SK-N-SH (cell line): ENCODE measurements at regions not wholly inside any gene's neighbourhood (a gene's known extent, or its start where the extent isn't known, plus 50 kb on each side); places are given as distances from the start of the nearest gene placed in this dataset.

Experiments
- CTCF ChIA-PET: fragments of 300-600, 350-600 bp; formaldehyde crosslinking; extraction: SDS; loops from one replicate; lab custom pipeline; 2021; lab: Yijun Ruan, JAX
- POLR2A ChIA-PET: fragments of 350-600 bp; sonication (Branson Sonifier 250); formaldehyde crosslinking; extraction: SDS; loops from one replicate; lab custom pipeline; 2020; ENCODE audit warnings: antibody characterized with exemption, inconsistent platforms; lab: Yijun Ruan, JAX
- DNase-seq: peaks from one replicate; pipeline ENCODE4 v3.0.0; 2012
- H2AFZ ChIP-seq: fragments of 200-600 bp; sonication (generic); 2 replicates; pipeline ENCODE4 v1.8.1; 2016; ENCODE audit warnings: antibody characterized with exemption, mild to moderate bottlenecking, low read depth
- H3F3A ChIP-seq: fragments of 200-600 bp; sonication (generic); replicated peaks from 2 replicates; pipeline ENCODE3; 2016; ENCODE audit warnings: antibody characterized with exemption, mild to moderate bottlenecking; ENCODE audit not compliant: insufficient read depth
- H3K27ac ChIP-seq, 2 experiments: fragments of 200-500 bp in 1 of 2; fragments of 200-600 bp in 1 of 2; sonication (Bioruptor generic) in 1 of 2; sonication (generic), shearing (Covaris generic) in 1 of 2; 2 replicates each; pipeline versions ENCODE4 v1.5.1 to v1.6.1; 2014 to 2016; ENCODE audit warnings: low read depth in 2 of 2, inconsistent platforms in 1 of 2, low read length in 1 of 2, mild to moderate bottlenecking in 1 of 2, mixed read lengths in 1 of 2
- H3K27me3 ChIP-seq: fragments of 200-600 bp; sonication (generic), shearing (Covaris generic); 2 replicates; pipeline ENCODE4 v1.6.1; 2016; ENCODE audit warnings: mixed run types; ENCODE audit not compliant: insufficient read depth
- H3K36me3 ChIP-seq, 2 experiments: fragments of 200-500 bp in 1 of 2; fragments of 200-600 bp in 1 of 2; sonication (Bioruptor generic) in 1 of 2; sonication (generic) in 1 of 2; replicated peaks in 1 of 2; 2 replicates each; pipeline versions ENCODE3 to v1.5.1; 2014 to 2016; ENCODE audit warnings: low read length in 1 of 2, mild to moderate bottlenecking in 1 of 2; ENCODE audit not compliant: insufficient read depth in 2 of 2, control insufficient read depth in 1 of 2
- H3K4me1 ChIP-seq, 2 experiments: fragments of 200-500 bp in 1 of 2; fragments of 200-600 bp in 1 of 2; sonication (Bioruptor generic) in 1 of 2; sonication (generic), shearing (Covaris generic) in 1 of 2; 2 replicates each; pipeline versions ENCODE4 v1.5.1 to v1.6.1; 2014 to 2016; ENCODE audit warnings: low read depth in 1 of 2, low read length in 1 of 2, mixed run types in 1 of 2; ENCODE audit not compliant: insufficient read depth in 2 of 2, control insufficient read depth in 1 of 2
- H3K4me2 ChIP-seq: fragments of 200-600 bp; sonication (generic), shearing (Covaris generic); 2 replicates; pipeline ENCODE4 v1.6.1; 2017; ENCODE audit warnings: mixed run types
- H3K4me3 ChIP-seq, 2 experiments: fragments of 200-500 bp in 1 of 2; fragments of 200-600 bp in 1 of 2; sonication (Bioruptor generic) in 1 of 2; sonication (generic), shearing (Covaris generic) in 1 of 2; 2 replicates each; pipeline versions ENCODE4 v1.5.1 to v1.8.1; 2014 to 2016; ENCODE audit warnings: low read depth in 2 of 2, inconsistent platforms in 1 of 2, low read length in 1 of 2, mild to moderate bottlenecking in 1 of 2, mixed read lengths in 1 of 2, moderate library complexity in 1 of 2
- H3K79me2 ChIP-seq: fragments of 200-600 bp; sonication (generic); 2 replicates; pipeline ENCODE4 v1.8.1; 2017; ENCODE audit warnings: mild to moderate bottlenecking; ENCODE audit not compliant: insufficient read depth
- H3K9ac ChIP-seq: fragments of 200-600 bp; sonication (generic); 2 replicates; pipeline ENCODE4 v1.6.1; 2017; ENCODE audit warnings: mixed run types
- H3K9me2 ChIP-seq: fragments of 200-600 bp; sonication (generic); 2 replicates; pipeline ENCODE4 v1.6.1; 2017; ENCODE audit warnings: mixed run types
- H3K9me3 ChIP-seq: fragments of 200-600 bp; sonication (generic); 2 replicates; pipeline ENCODE4 v1.6.1; 2017; ENCODE audit warnings: mixed run types, mild to moderate bottlenecking, moderate library complexity
- H4K20me1 ChIP-seq: fragments of 200-600 bp; sonication (generic); 2 replicates; pipeline ENCODE4 v1.6.1; 2017; ENCODE audit warnings: mild to moderate bottlenecking, mixed run types; ENCODE audit not compliant: insufficient read depth
- CTCF ChIP-seq: fragments of 200-600 bp; sonication (generic); IDR thresholded peaks from 2 replicates; pipeline ENCODE4 v1.6.1; 2017; ENCODE audit warnings: antibody characterized with exemption, mild to moderate bottlenecking, moderate library complexity
- FOSL2 ChIP-seq: IDR thresholded peaks from 2 replicates; pipeline ENCODE4 v1.4.0; 2012; ENCODE audit warnings: low read depth, mild to moderate bottlenecking, moderate library complexity, borderline replicate concordance
- FOXJ3 ChIP-seq: sonication (generic); formaldehyde crosslinking; IDR thresholded peaks from 2 replicates; pipeline ENCODE4 v1.5.1; 2020; ENCODE audit warnings: mild to moderate bottlenecking, missing genetic modification reagents
- GABPA ChIP-seq: IDR thresholded peaks from 2 replicates; pipeline ENCODE4 v1.4.0; 2012; ENCODE audit warnings: low read depth, mild to moderate bottlenecking
- RAD21 ChIP-seq: IDR thresholded peaks from 2 replicates; pipeline ENCODE4 v1.6.1; 2012; ENCODE audit warnings: mild to moderate bottlenecking, low read length
- RXRA ChIP-seq: IDR thresholded peaks from 2 replicates; pipeline ENCODE4 v1.4.0; 2012; ENCODE audit warnings: low read depth, mild to moderate bottlenecking, borderline replicate concordance
- SMC3 ChIP-seq: IDR thresholded peaks from 2 replicates; pipeline ENCODE4 v1.6.1; 2012; ENCODE audit warnings: low read depth, low read length, improper control_type of control experiment
- TAF1 ChIP-seq: IDR thresholded peaks from 2 replicates; pipeline ENCODE4 v1.6.1; 2012; ENCODE audit warnings: low read depth, mild to moderate bottlenecking, low read length, moderate library complexity, borderline replicate concordance
- TCF12 ChIP-seq: IDR thresholded peaks from 2 replicates; pipeline ENCODE4 v1.4.0; 2012
- USF1 ChIP-seq: IDR thresholded peaks from 2 replicates; pipeline ENCODE4 v1.4.0; 2012; ENCODE audit warnings: low read depth, borderline replicate concordance
- USF2 ChIP-seq: fragments of 150-350 bp; IDR thresholded peaks from 2 replicates; pipeline ENCODE4 v1.6.1; 2017; ENCODE audit warnings: antibody characterized with exemption, low read length, low read depth, borderline replicate concordance
- WGBS: methylation state at CpG from one replicate; pipeline ENCODE4 v1.1.6; 2017; ENCODE audit warnings: low lambda C conversion rate; 5-methylcytosine and 5-hydroxymethylcytosine counted together

GRCh38 chr10:33115738-33116719 lies 158.0 kb upstream of the ITGB1 start:
- peak; percentile 60 for DNase-seq
- H3K4me1 ChIP-seq, result peaks cover 0 to 20% of the 10 kb centered on the region in 2 experiments; a peak in 3 of 4 replicates
- H3K27ac ChIP-seq, result no peak overlapping the region
- CTCF ChIA-PET, result interaction anchor here (0.6 to 2.6 kb wide), 25 partner anchors 8 to 1522 kb away, joined by 3 to 12 read pairs (median 4); no protein-coding TSS in a partner anchor
- H3K4me2 ChIP-seq, result no peak overlapping the region
- whole genome bisulfite sequencing, result 86% methylated on average over 20 of the region's 20 CpGs
- H3K36me3 ChIP-seq, result no peaks in the 10 kb centered on the region
- no peaks in the 10 kb centered on the region for H3K79me2 ChIP-seq
- H3F3A ChIP-seq, result no peaks in the 10 kb centered on the region
- TF ChIP-seq SMC3 (peak; percentile 49), RXRA (peak; percentile 30; the same call in 1 of the 2 replicates), RAD21 (peak; percentile 78), CTCF (peak; percentile 73), USF2 (no peak), FOXJ3 (CRISPR knock-in tag) (no peak), TCF12 (0 out of 2 replicates have a peak, but pooled peaks have one; percentile 25), GABPA (no peak), FOSL2 (0 out of 2 replicates have a peak, but pooled peaks have one; percentile 30), USF1 (no peak), TAF1 (no peak)
- POLR2A ChIA-PET, result no interaction called here
- no peaks in the 10 kb centered on the region for H3K27me3 ChIP-seq
- H2AFZ ChIP-seq, result no peak overlapping the region
- no peak overlapping the region for H3K9ac ChIP-seq
- no peaks in the 10 kb centered on the region for H3K9me2 ChIP-seq
- no peaks in the 10 kb centered on the region for H3K9me3 ChIP-seq
- H4K20me1 ChIP-seq, result no peaks in the 10 kb centered on the region
- no peak overlapping the region for H3K4me3 ChIP-seq
